ENCODE measurements at regions not wholly inside any gene's neighbourhood (a gene's known extent, or its start where the extent isn't known, plus 50 kb on each side); places are given as distances from the start of the nearest gene placed in this dataset.

GRCh38 chr14:106875503-106875902 is 1349.1 kb downstream of the TMEM121 start:
- Histone ChIP-seq H3K36me3 (no peaks in the 10 kb centered on the region), H3K27ac (no peak overlapping the region), H3K4me3 (no peak overlapping the region), H3K9me3 (no peaks in the 10 kb centered on the region), H3K4me1 (no peaks in the 10 kb centered on the region), H3K27me3 (peaks cover 8% of the 10 kb centered on the region)
- no peak for TF ChIP-seq CTCF (IDR thresholded peaks at IDR 0.05)
- TF ChIP-seq EP300 (IDR thresholded peaks at IDR 0.05), result no peak
- no peak for TF ChIP-seq POLR2A (IDR thresholded peaks at IDR 0.05)
- no peak for TF ChIP-seq POLR2AphosphoS5 (IDR thresholded peaks at IDR 0.05)
- DNase-seq (ENCODE audit: low spot score in 2 of 2), result no peak
- WGBS, result 43% methylated on average over 4 of the region's 4 CpGs

GRCh38 chr14:106876711-106877110 is 1350.3 kb downstream of the TMEM121 start:
- TF ChIP-seq CTCF (IDR thresholded peaks at IDR 0.05) (no peak), POLR2A (IDR thresholded peaks at IDR 0.05) (no peak), POLR2AphosphoS5 (IDR thresholded peaks at IDR 0.05) (no peak), EP300 (IDR thresholded peaks at IDR 0.05) (no peak)
- Histone ChIP-seq H3K9me3 (no peaks in the 10 kb centered on the region), H3K27me3 (peaks cover 8% of the 10 kb centered on the region), H3K36me3 (no peaks in the 10 kb centered on the region), H3K4me3 (no peak overlapping the region), H3K27ac (no peak overlapping the region), H3K4me1 (no peaks in the 10 kb centered on the region)
- WGBS, result 74% methylated on average over 3 of the region's 3 CpGs
- DNase-seq (ENCODE audit: low spot score in 2 of 2), result no peak

- Histone ChIP-seq H3K36me3 (no peaks in the 10 kb centered on the region), H3K27ac (no peak overlapping the region), H3K4me1 (no peaks in the 10 kb centered on the region), H3K9me3 (no peaks in the 10 kb centered on the region), H3K4me3 (no peak overlapping the region), H3K27me3 (peaks cover 8% of the 10 kb centered on the region)
- TF ChIP-seq POLR2AphosphoS5 (IDR thresholded peaks at IDR 0.05), result no peak
- TF ChIP-seq POLR2A (IDR thresholded peaks at IDR 0.05), result no peak
- no peak for TF ChIP-seq EP300 (IDR thresholded peaks at IDR 0.05)
- TF ChIP-seq CTCF (IDR thresholded peaks at IDR 0.05), result no peak
- WGBS, result 61% methylated on average over 2 of the region's 2 CpGs
- DNase-seq (ENCODE audit: low spot score in 2 of 2), result no peak
Observed at GRCh38 chr14:106877517-106877916, 1351.1 kb downstream of the TMEM121 start.

- Histone ChIP-seq H3K4me1 (no peaks in the 10 kb centered on the region), H3K9me3 (no peaks in the 10 kb centered on the region), H3K27me3 (peaks cover 8% of the 10 kb centered on the region), H3K4me3 (no peak overlapping the region), H3K36me3 (no peaks in the 10 kb centered on the region), H3K27ac (no peak overlapping the region)
- DNase-seq (ENCODE audit: low spot score in 2 of 2), result no peak
- WGBS, result 61% methylated on average over 8 of the region's 8 CpGs
- TF ChIP-seq CTCF (IDR thresholded peaks at IDR 0.05) (no peak), EP300 (IDR thresholded peaks at IDR 0.05) (no peak), POLR2AphosphoS5 (IDR thresholded peaks at IDR 0.05) (no peak), POLR2A (IDR thresholded peaks at IDR 0.05) (no peak)
Observed at GRCh38 chr14:106879241-106879640, 1352.9 kb downstream of the TMEM121 start.

GRCh38 chr14:106883218-106883692 is 1356.9 kb downstream of the TMEM121 start:
- no peak overlapping the region for H3K27ac ChIP-seq
- H3K9me3 ChIP-seq, result no peaks in the 10 kb centered on the region
- WGBS, result 80% methylated on average over 33 of the region's 44 CpGs
- H3K27me3 ChIP-seq, result peaks cover 3% of the 10 kb centered on the region
- no peak overlapping the region for H3K4me3 ChIP-seq
- H3K36me3 ChIP-seq, result no peaks in the 10 kb centered on the region
- no peaks in the 10 kb centered on the region for H3K4me1 ChIP-seq
- TF ChIP-seq CTCF (IDR thresholded peaks at IDR 0.05) (peak in 1 of 2 donors; percentile 54), EP300 (IDR thresholded peaks at IDR 0.05) (no peak)
- no peak for DNase-seq (ENCODE audit: low spot score in 2 of 2)
